CD4-positive, alpha-beta T cell (primary cell): ENCODE measurements at regions not wholly inside any gene's neighbourhood (a gene's known extent, or its start where the extent isn't known, plus 50 kb on each side); places are given as distances from the start of the nearest gene placed in this dataset.

Experiments used
- ATAC-seq: fragments of 200-7000 bp; cut with Tn5 transposase; one replicate; pipeline ENCODE4 v1.10.0; 2022; ENCODE audit warnings: mild to moderate bottlenecking; ENCODE audit not compliant: poor library complexity
- CTCF ChIA-PET: fragments of 350-600 bp; sonication (Branson Sonifier 250); formaldehyde crosslinking; loops from one replicate; lab custom pipeline; 2021; ENCODE audit warnings: antibody characterized with exemption, inconsistent platforms; lab: Charles Lee
- POLR2A ChIA-PET: fragments of 350-600 bp; sonication (Branson Sonifier 250); formaldehyde crosslinking; loops from one replicate; lab custom pipeline; 2021; ENCODE audit warnings: antibody characterized with exemption, inconsistent platforms; lab: Charles Lee
- DNase-seq, 14 experiments: peaks; one replicate each; pipeline ENCODE4 v3.0.0-alpha.2; 2013 to 2020; ENCODE audit warnings: mixed read lengths in 2 of 14
- H3K27ac ChIP-seq, 2 donors: one replicate each; pipeline versions ENCODE4 v1.5.1 to v1.7.0; 2013; ENCODE audit warnings: low read length in 2 of 2, low read depth in 1 of 2, mild to moderate bottlenecking in 1 of 2
- H3K27me3 ChIP-seq, 2 experiments: 1 replicate in 1 of 2; 2 replicates in 1 of 2; pipeline versions ENCODE4 v1.6.1 to v1.7.0; 2013; ENCODE audit warnings: low read length in 2 of 2, control low read depth in 1 of 2, mild to moderate bottlenecking in 1 of 2, moderate library complexity in 1 of 2; ENCODE audit not compliant: insufficient read depth in 2 of 2, control insufficient read depth in 1 of 2
- H3K36me3 ChIP-seq: one replicate; pipeline ENCODE4 v1.6.1; 2013; ENCODE audit warnings: low read length, control low read depth; ENCODE audit not compliant: insufficient read depth
- H3K4me1 ChIP-seq: one replicate; pipeline ENCODE4 v1.6.1; 2013; ENCODE audit warnings: low read length, control low read depth; ENCODE audit not compliant: insufficient read depth
- H3K4me3 ChIP-seq: one replicate; pipeline ENCODE4 v1.5.1; 2013; ENCODE audit warnings: mild to moderate bottlenecking, low read length, moderate library complexity
- H3K9me3 ChIP-seq, 2 experiments: 1 replicate in 1 of 2; 2 replicates in 1 of 2; pipeline versions ENCODE4 v1.6.1 to v1.7.0; 2013; ENCODE audit warnings: low read length in 2 of 2, mild to moderate bottlenecking in 2 of 2, control low read depth in 1 of 2, moderate library complexity in 1 of 2; ENCODE audit not compliant: control insufficient read depth in 1 of 2, insufficient read depth in 1 of 2
- H3K27ac Mint-ChIP-seq: one replicate; pipeline ENCODE4 v1.8.0; 2020; ENCODE audit warnings: mixed read lengths
- H3K27me3 Mint-ChIP-seq: one replicate; pipeline ENCODE4 v1.8.0; 2021; ENCODE audit warnings: mixed read lengths
- H3K36me3 Mint-ChIP-seq: one replicate; pipeline ENCODE4 v1.8.0; 2021; ENCODE audit warnings: low read depth, mixed read lengths
- H3K4me1 Mint-ChIP-seq: one replicate; pipeline ENCODE4 v1.8.0; 2021; ENCODE audit warnings: low read depth, mixed read lengths
- H3K4me3 Mint-ChIP-seq: one replicate; pipeline ENCODE4 v1.8.0; 2020; ENCODE audit warnings: mild to moderate bottlenecking, mixed read lengths
- H3K9me3 Mint-ChIP-seq: one replicate; pipeline ENCODE4 v1.8.0; 2020; ENCODE audit warnings: mixed read lengths
- CTCF ChIP-seq: fragments of 200-600 bp; IDR thresholded peaks from one replicate; pipeline ENCODE4 v1.8.0; 2022; ENCODE audit warnings: antibody characterized with exemption, mild to moderate bottlenecking
- intact Hi-C, 2 experiments: fragments of 100-400 bp; cut with DNase I in 1 of 2; cut with micrococcal nuclease in 1 of 2; formaldehyde crosslinking; loops; one replicate each; pipeline versions ENCODE4 v1.15.1 to v1.9.0; 2023 to 2025; cut with DNase I, micrococcal nuclease

GRCh38 chr4:125387770-125388169 lies 73.0 kb downstream of the FAT4 start:
- H3K4me3 Mint-ChIP-seq: no peak overlapping the region
- peaks cover 6% of the 10 kb centered on the region for H3K9me3 Mint-ChIP-seq
- no peak for TF ChIP-seq CTCF
- H3K27me3 ChIP-seq: no peaks in the 10 kb centered on the region
- H3K27ac ChIP-seq: no peak overlapping the region
- POLR2A ChIA-PET: no interaction called here
- no peaks in the 10 kb centered on the region for H3K27me3 Mint-ChIP-seq
- H3K27ac Mint-ChIP-seq: no peak overlapping the region
- no peaks in the 10 kb centered on the region for H3K4me1 ChIP-seq
- H3K4me3 ChIP-seq: no peak overlapping the region
- DNase-seq (no peak), ATAC-seq (no peak)
- H3K36me3 Mint-ChIP-seq: no peaks in the 10 kb centered on the region
- H3K9me3 ChIP-seq: peaks cover 0 to 5% of the 10 kb centered on the region in 2 experiments
- no peaks in the 10 kb centered on the region for H3K36me3 ChIP-seq
- H3K4me1 Mint-ChIP-seq: no peaks in the 10 kb centered on the region
- intact Hi-C loops: no loop called here
- CTCF ChIA-PET: no interaction called here

- CTCF ChIA-PET: no interaction called here
- no peak for ATAC-seq
These were observed 73.9 kb downstream of the FAT4 start for GRCh38 chr4:125388613-125389012.

GRCh38 chr4:125389713-125390112 lies 75.0 kb downstream of the FAT4 start:
- no peak for TF ChIP-seq CTCF
- H3K9me3 ChIP-seq: peaks cover 0 to 5% of the 10 kb centered on the region in 2 experiments
- DNase-seq: no peak
- H3K27me3 Mint-ChIP-seq: no peaks in the 10 kb centered on the region
- ChIA-PET POLR2A (no interaction called here), CTCF (no interaction called here)
- peaks cover 6% of the 10 kb centered on the region for H3K9me3 Mint-ChIP-seq
- no peak overlapping the region for H3K27ac Mint-ChIP-seq
- H3K4me1 Mint-ChIP-seq: no peaks in the 10 kb centered on the region
- no peak overlapping the region for H3K4me3 ChIP-seq
- no peaks in the 10 kb centered on the region for H3K36me3 ChIP-seq
- H3K27me3 ChIP-seq: no peaks in the 10 kb centered on the region
- ATAC-seq: no peak
- no peak overlapping the region for H3K27ac ChIP-seq
- no peak overlapping the region for H3K4me3 Mint-ChIP-seq
- intact Hi-C loops: no loop called here
- no peaks in the 10 kb centered on the region for H3K4me1 ChIP-seq
- no peaks in the 10 kb centered on the region for H3K36me3 Mint-ChIP-seq

More at GRCh38 chr4:125388613-125389012, 73.9 kb downstream of the FAT4 start:
- Histone ChIP-seq H3K4me1 (no peaks in the 10 kb centered on the region), H3K9me3 (peaks cover 0 to 5% of the 10 kb centered on the region in 2 experiments), H3K4me3 (no peak overlapping the region), H3K27me3 (no peaks in the 10 kb centered on the region), H3K27ac (no peak overlapping the region), H3K36me3 (no peaks in the 10 kb centered on the region)
- Mint-ChIP-seq H3K36me3 (no peaks in the 10 kb centered on the region), H3K9me3 (peaks cover 6% of the 10 kb centered on the region), H3K4me3 (no peak overlapping the region), H3K27me3 (no peaks in the 10 kb centered on the region), H3K4me1 (no peaks in the 10 kb centered on the region), H3K27ac (no peak overlapping the region)
- TF ChIP-seq CTCF: no peak
- no peak for DNase-seq
- intact Hi-C loops: no loop called here
- POLR2A ChIA-PET: no interaction called here
